ENCODE measurements at regions not wholly inside any gene's neighbourhood (a gene's known extent, or its start where the extent isn't known, plus 50 kb on each side); places are given as distances from the start of the nearest gene placed in this dataset.

DNA sequence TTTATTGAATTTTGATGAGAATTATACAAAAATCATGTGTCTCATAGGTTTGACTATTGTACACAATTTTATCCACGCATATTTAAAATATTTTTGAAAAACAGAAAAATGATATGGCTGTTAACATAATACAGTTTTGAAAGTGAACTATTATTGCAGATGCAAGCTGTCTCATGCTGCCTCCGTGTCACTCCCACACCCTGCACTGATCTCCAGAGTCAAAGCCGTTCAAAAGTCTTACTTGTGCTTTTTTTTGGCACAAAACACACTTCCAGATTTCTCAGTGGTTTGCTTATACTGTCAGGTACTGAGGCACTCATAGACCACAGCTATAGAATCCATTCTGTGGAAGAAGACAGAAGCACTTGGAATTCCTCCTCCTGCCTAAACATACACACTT is 243.1 kb upstream of the ADARB2 start:
- no peak overlapping the region for H3K27ac ChIP-seq (ENCODE audit: low read depth, low read length)

GRCh38 chr10:1978584-1978983 is 241.3 kb upstream of the ADARB2 start:
- no peak overlapping the region for H3K4me2 ChIP-seq (ENCODE audit: insufficient read depth, low read length)
- no peak for DNase-seq (ENCODE audit: insufficient read length, low spot score, missing footprints)
- H3K4me3 ChIP-seq (ENCODE audit: insufficient read depth, low read length), result no peak overlapping the region
- H4K20me1 ChIP-seq (ENCODE audit: insufficient read depth, low read length), result no peaks in the 10 kb centered on the region
- H3K4me1 ChIP-seq (ENCODE audit: insufficient read depth, low read length), result no peaks in the 10 kb centered on the region
- no peak overlapping the region for H3K27ac ChIP-seq (ENCODE audit: low read depth, low read length)
- no peaks in the 10 kb centered on the region for H3K27me3 ChIP-seq (ENCODE audit: insufficient read depth, low read length)
- TF ChIP-seq CTCF (IDR thresholded peaks at IDR 0.05; ENCODE audit: extremely low read depth, low read depth, low read length), result no peak
- no peaks in the 10 kb centered on the region for H3K9me3 ChIP-seq (ENCODE audit: low read depth, low read length)
- H3K79me2 ChIP-seq (ENCODE audit: insufficient read depth, low read length), result no peaks in the 10 kb centered on the region
- no peak overlapping the region for H2AFZ ChIP-seq (ENCODE audit: low read length)
- H3K36me3 ChIP-seq (ENCODE audit: insufficient read depth, low read length), result no peaks in the 10 kb centered on the region

More for the DNA sequence above, 243.1 kb upstream of the ADARB2 start:
- Histone ChIP-seq H3K4me2 (ENCODE audit: insufficient read depth, low read length) (no peak overlapping the region), H3K27me3 (ENCODE audit: insufficient read depth, low read length) (no peaks in the 10 kb centered on the region), H3K79me2 (ENCODE audit: insufficient read depth, low read length) (no peaks in the 10 kb centered on the region), H3K4me1 (ENCODE audit: insufficient read depth, low read length) (no peaks in the 10 kb centered on the region), H4K20me1 (ENCODE audit: insufficient read depth, low read length) (no peaks in the 10 kb centered on the region), H3K9me3 (ENCODE audit: low read depth, low read length) (no peaks in the 10 kb centered on the region), H3K4me3 (ENCODE audit: insufficient read depth, low read length) (no peak overlapping the region), H2AFZ (ENCODE audit: low read length) (no peak overlapping the region), H3K36me3 (ENCODE audit: insufficient read depth, low read length) (no peaks in the 10 kb centered on the region)
- TF ChIP-seq CTCF (IDR thresholded peaks at IDR 0.05; ENCODE audit: extremely low read depth, low read depth, low read length), result no peak
- DNase-seq (ENCODE audit: insufficient read length, low spot score, missing footprints), result no peak

GRCh38 chr10:1977461-1977860 is 240.1 kb upstream of the ADARB2 start:
- no peaks in the 10 kb centered on the region for H3K9me3 ChIP-seq (ENCODE audit: low read depth, low read length)
- H3K27me3 ChIP-seq (ENCODE audit: insufficient read depth, low read length), result no peaks in the 10 kb centered on the region
- no peaks in the 10 kb centered on the region for H3K79me2 ChIP-seq (ENCODE audit: insufficient read depth, low read length)
- H3K4me2 ChIP-seq (ENCODE audit: insufficient read depth, low read length), result no peak overlapping the region
- H3K4me1 ChIP-seq (ENCODE audit: insufficient read depth, low read length), result no peaks in the 10 kb centered on the region
- H2AFZ ChIP-seq (ENCODE audit: low read length), result no peak overlapping the region
- H3K27ac ChIP-seq (ENCODE audit: low read depth, low read length), result no peak overlapping the region
- DNase-seq (ENCODE audit: insufficient read length, low spot score, missing footprints), result no peak
- no peaks in the 10 kb centered on the region for H4K20me1 ChIP-seq (ENCODE audit: insufficient read depth, low read length)
- H3K36me3 ChIP-seq (ENCODE audit: insufficient read depth, low read length), result no peaks in the 10 kb centered on the region
- no peak overlapping the region for H3K4me3 ChIP-seq (ENCODE audit: insufficient read depth, low read length)
- TF ChIP-seq CTCF (IDR thresholded peaks at IDR 0.05; ENCODE audit: extremely low read depth, low read depth, low read length), result no peak

DNA sequence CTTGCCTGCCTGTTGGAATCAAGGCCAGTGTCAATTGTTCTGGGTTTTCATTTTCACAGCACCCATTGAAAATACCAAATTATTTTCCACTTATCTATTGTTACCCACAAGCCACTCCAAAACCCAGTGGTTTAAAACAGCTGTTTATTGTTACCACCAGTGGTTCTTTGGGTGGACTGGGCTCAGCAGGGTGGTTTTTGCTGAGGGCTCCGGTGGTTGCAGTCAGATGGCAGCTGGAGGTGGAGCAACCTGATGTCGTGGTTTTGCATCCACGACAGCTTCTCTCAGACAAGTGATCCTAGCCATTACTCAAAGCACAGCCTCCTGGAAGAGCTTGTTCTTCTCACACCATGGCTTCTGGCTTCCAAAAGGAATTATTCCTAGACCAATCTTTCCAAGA is 235.1 kb upstream of the ADARB2 start:
- H4K20me1 ChIP-seq (ENCODE audit: insufficient read depth, low read length), result no peaks in the 10 kb centered on the region
- H3K27ac ChIP-seq (ENCODE audit: low read depth, low read length), result no peak overlapping the region
- TF ChIP-seq CTCF (IDR thresholded peaks at IDR 0.05; ENCODE audit: extremely low read depth, low read depth, low read length), result no peak
- peaks cover 10% of the 10 kb centered on the region for H3K9me3 ChIP-seq (ENCODE audit: low read depth, low read length)
- no peak for DNase-seq (ENCODE audit: insufficient read length, low spot score, missing footprints)
- H3K4me1 ChIP-seq (ENCODE audit: insufficient read depth, low read length), result no peaks in the 10 kb centered on the region
- no peaks in the 10 kb centered on the region for H3K27me3 ChIP-seq (ENCODE audit: insufficient read depth, low read length)
- H3K36me3 ChIP-seq (ENCODE audit: insufficient read depth, low read length), result no peaks in the 10 kb centered on the region
- no peak overlapping the region for H3K4me3 ChIP-seq (ENCODE audit: insufficient read depth, low read length)
- no peak overlapping the region for H2AFZ ChIP-seq (ENCODE audit: low read length)
- no peak overlapping the region for H3K4me2 ChIP-seq (ENCODE audit: insufficient read depth, low read length)
- no peaks in the 10 kb centered on the region for H3K79me2 ChIP-seq (ENCODE audit: insufficient read depth, low read length)

Data from osteoblast (primary cell).